ENCODE measurements at regions not wholly inside any gene's neighbourhood (a gene's known extent, or its start where the extent isn't known, plus 50 kb on each side); places are given as distances from the start of the nearest gene placed in this dataset.

- no peaks in the 10 kb centered on the region for H4K20me1 ChIP-seq
- no peak overlapping the region for H3K4me3 ChIP-seq
- H3K4me1 ChIP-seq: no peaks in the 10 kb centered on the region
- no peak overlapping the region for H3K9ac ChIP-seq
- TF ChIP-seq Cebpa-rat (IDR thresholded peaks at IDR 0.05): no peak
- peaks cover 0 to 20% (median 7%) of the 10 kb centered on the region in 11 experiments; a peak in 11 of 22 replicates for H3K9me3 ChIP-seq (replicated peaks in 1 of 11)
- H3K4me2 ChIP-seq: no peak overlapping the region
- H3K27me3 ChIP-seq: no peaks in the 10 kb centered on the region
- H3K27ac ChIP-seq: no peak overlapping the region
- H3K36me3 ChIP-seq: no peaks in the 10 kb centered on the region
Measured at GRCh38 chr10:3016016-3016415, 51.3 kb upstream of the PFKP start.

- H3K9me3 ChIP-seq (replicated peaks in 1 of 11): peaks cover 0 to 15% (median 6%) of the 10 kb centered on the region in 11 experiments; a peak in 11 of 22 replicates
- H3K36me3 ChIP-seq: no peaks in the 10 kb centered on the region
- no peak overlapping the region for H3K27ac ChIP-seq
Measured at GRCh38 chr10:3014968-3015367, 52.4 kb upstream of the PFKP start.

GRCh38 chr10:3012223-3012622 is 55.1 kb upstream of the PFKP start:
- H3K4me3 ChIP-seq: no peak overlapping the region
- H3K36me3 ChIP-seq: no peaks in the 10 kb centered on the region
- peaks cover 0 to 23% (median 0%) of the 10 kb centered on the region in 11 experiments; a peak in 4 of 22 replicates for H3K27me3 ChIP-seq
- peaks cover 16 to 33% (median 26%) of the 10 kb centered on the region in 10 experiments for H3K4me1 ChIP-seq
- H3K4me2 ChIP-seq: no peak overlapping the region
- no peak overlapping the region for H3K27ac ChIP-seq
- H3K9ac ChIP-seq: no peak overlapping the region
- no peak for TF ChIP-seq Cebpa-rat (IDR thresholded peaks at IDR 0.05)
- H4K20me1 ChIP-seq: no peaks in the 10 kb centered on the region
- peaks cover 0 to 10% (median 5%) of the 10 kb centered on the region in 11 experiments; a peak in 9 of 22 replicates for H3K9me3 ChIP-seq (replicated peaks in 1 of 11)

More at GRCh38 chr10:3014968-3015367, 52.4 kb upstream of the PFKP start:
- Histone ChIP-seq H3K4me2 (no peak overlapping the region), H3K4me1 (peaks cover 0 to 6% (median under 1%) of the 10 kb centered on the region in 10 experiments; a peak in 9 of 20 replicates), H3K4me3 (no peak overlapping the region), H4K20me1 (no peaks in the 10 kb centered on the region), H3K9ac (no peak overlapping the region), H3K27me3 (peaks cover 0 to 5% (median 0%) of the 10 kb centered on the region in 11 experiments; a peak in 3 of 22 replicates)
- TF ChIP-seq Cebpa-rat (IDR thresholded peaks at IDR 0.05): no peak

- no peak overlapping the region for H3K4me2 ChIP-seq
- H3K9me3 ChIP-seq (replicated peaks in 1 of 11): peaks cover 0 to 10% (median 5%) of the 10 kb centered on the region in 11 experiments; a peak in 9 of 22 replicates
- no peak overlapping the region for H3K27ac ChIP-seq
- H4K20me1 ChIP-seq: no peaks in the 10 kb centered on the region
- H3K36me3 ChIP-seq: no peaks in the 10 kb centered on the region
- no peak overlapping the region for H3K4me3 ChIP-seq
- peaks cover 0 to 23% (median 0%) of the 10 kb centered on the region in 11 experiments; a peak in 4 of 22 replicates for H3K27me3 ChIP-seq
- no peak for TF ChIP-seq Cebpa-rat (IDR thresholded peaks at IDR 0.05)
- H3K4me1 ChIP-seq: peaks cover 16 to 46% (median 35%) of the 10 kb centered on the region in 10 experiments
- no peak overlapping the region for H3K9ac ChIP-seq
Measured at GRCh38 chr10:3010816-3011460, 56.4 kb upstream of the PFKP start.

GRCh38 chr10:3010334-3010733 is 57.0 kb upstream of the PFKP start:
- Histone ChIP-seq H3K4me3 (no peak overlapping the region), H3K9ac (no peak overlapping the region), H3K27me3 (peaks cover 0 to 23% (median 0%) of the 10 kb centered on the region in 11 experiments; a peak in 4 of 22 replicates), H3K4me1 (peaks cover 16 to 46% (median 35%) of the 10 kb centered on the region in 10 experiments), H4K20me1 (no peaks in the 10 kb centered on the region), H3K27ac (no peak overlapping the region), H3K36me3 (no peaks in the 10 kb centered on the region), H3K9me3 (replicated peaks in 1 of 11) (peaks cover 0 to 10% (median 5%) of the 10 kb centered on the region in 11 experiments; a peak in 9 of 22 replicates), H3K4me2 (peak overlapping the region in 6 of 11 experiments; percentile 8 to 83 (median 78); a peak in 7 of 22 replicates)
- TF ChIP-seq Cebpa-rat (IDR thresholded peaks at IDR 0.05): no peak

- Histone ChIP-seq H3K4me2 (peak overlapping the region; percentile 50 to 85 (median 79); a peak in 21 of 22 replicates), H4K20me1 (no peaks in the 10 kb centered on the region), H3K4me3 (no peak overlapping the region), H3K27me3 (peaks cover 0 to 23% (median 0%) of the 10 kb centered on the region in 11 experiments; a peak in 4 of 22 replicates), H3K36me3 (no peaks in the 10 kb centered on the region), H3K4me1 (peaks cover 16 to 46% (median 35%) of the 10 kb centered on the region in 10 experiments), H3K27ac (no peak overlapping the region), H3K9ac (no peak overlapping the region), H3K9me3 (replicated peaks in 1 of 11) (peaks cover 0 to 10% (median 5%) of the 10 kb centered on the region in 11 experiments; a peak in 9 of 22 replicates)
- no peak for TF ChIP-seq Cebpa-rat (IDR thresholded peaks at IDR 0.05)
Measured at GRCh38 chr10:3009341-3009740, 58.0 kb upstream of the PFKP start.

GRCh38 chr10:3008518-3009195 is 58.7 kb upstream of the PFKP start:
- H4K20me1 ChIP-seq: no peaks in the 10 kb centered on the region
- H3K9me3 ChIP-seq (replicated peaks in 1 of 11): peaks cover 0 to 10% (median 5%) of the 10 kb centered on the region in 11 experiments; a peak in 9 of 22 replicates
- peaks cover 16 to 46% (median 35%) of the 10 kb centered on the region in 10 experiments for H3K4me1 ChIP-seq
- no peak overlapping the region for H3K27ac ChIP-seq
- H3K4me3 ChIP-seq: no peak overlapping the region
- no peaks in the 10 kb centered on the region for H3K36me3 ChIP-seq
- H3K4me2 ChIP-seq: peak overlapping the region; percentile 50 to 85 (median 79)
- H3K27me3 ChIP-seq: peaks cover 0 to 23% (median 0%) of the 10 kb centered on the region in 11 experiments; a peak in 4 of 22 replicates
- no peak for TF ChIP-seq Cebpa-rat (IDR thresholded peaks at IDR 0.05)
- H3K9ac ChIP-seq: no peak overlapping the region

- Histone ChIP-seq H3K27me3 (peaks cover 0 to 23% (median 0%) of the 10 kb centered on the region in 11 experiments; a peak in 4 of 22 replicates), H3K4me3 (no peak overlapping the region), H4K20me1 (no peaks in the 10 kb centered on the region), H3K4me2 (peak overlapping the region in 6 of 11 experiments; percentile 29 to 85 (median 82); a peak in 8 of 22 replicates), H3K9ac (no peak overlapping the region), H3K36me3 (no peaks in the 10 kb centered on the region), H3K4me1 (peaks cover 16 to 46% (median 35%) of the 10 kb centered on the region in 10 experiments), H3K27ac (no peak overlapping the region), H3K9me3 (replicated peaks in 1 of 11) (no peaks in the 10 kb centered on the region)
- no peak for TF ChIP-seq Cebpa-rat (IDR thresholded peaks at IDR 0.05)
Measured at GRCh38 chr10:3006607-3007006, 60.7 kb upstream of the PFKP start.

GRCh38 chr10:3006093-3006492 is 61.3 kb upstream of the PFKP start:
- no peak overlapping the region for H3K27ac ChIP-seq
- no peaks in the 10 kb centered on the region for H3K9me3 ChIP-seq (replicated peaks in 1 of 11)
- no peaks in the 10 kb centered on the region for H3K36me3 ChIP-seq
- no peaks in the 10 kb centered on the region for H4K20me1 ChIP-seq
- H3K9ac ChIP-seq: no peak overlapping the region
- H3K4me2 ChIP-seq: peak overlapping the region in 5 of 11 experiments; percentile 29 to 83 (median 82); a peak in 7 of 22 replicates
- TF ChIP-seq Cebpa-rat (IDR thresholded peaks at IDR 0.05): no peak
- no peak overlapping the region for H3K4me3 ChIP-seq
- H3K27me3 ChIP-seq: peaks cover 0 to 23% (median 0%) of the 10 kb centered on the region in 11 experiments; a peak in 4 of 22 replicates
- peaks cover 16 to 46% (median 35%) of the 10 kb centered on the region in 10 experiments for H3K4me1 ChIP-seq

Measured in BLaER1 treated with 17β-estradiol and CSF1 and Interleukin-3, amounts not matched to agents 10 nM and 100 nM (cell line).